PC-9 (cell line): ENCODE measurements at regions not wholly inside any gene's neighbourhood (a gene's known extent, or its start where the extent isn't known, plus 50 kb on each side); places are given as distances from the start of the nearest gene placed in this dataset.

Source experiments
- EZH2 ChIP-seq: fragments of 200-600 bp; sonication (generic); IDR thresholded peaks from 2 replicates; pipeline ENCODE4 v1.8.0; 2017; ENCODE audit warnings: antibody characterized with exemption, low read depth
- TF ChIP-seq, protein P1 (sequence below): fragments of 200-600 bp; sonication (generic); conservative IDR thresholded peaks from 2 replicates; pipeline ENCODE4 v1.6.1; 2017; ENCODE audit warnings: mixed run types, antibody characterized with exemption, mild to moderate bottlenecking, moderate library complexity

DNA sequence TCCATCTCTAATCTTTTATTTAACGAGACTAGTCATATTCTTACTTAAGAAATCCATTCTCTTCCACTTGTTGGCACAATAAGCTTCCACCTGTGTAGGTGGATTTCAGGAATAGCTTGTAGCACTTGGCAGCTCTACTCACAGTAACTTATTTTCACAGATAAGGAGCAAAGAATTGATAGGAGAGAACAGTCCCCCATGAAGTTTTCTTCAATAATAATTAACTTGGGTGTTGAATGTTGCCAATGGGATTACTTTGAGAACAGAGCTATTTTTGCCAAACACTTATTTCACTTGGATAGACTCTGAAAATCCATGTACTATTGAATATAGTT, 1388.6 kb upstream of the PIK3C3 start:
- TF ChIP-seq, protein P1, sequence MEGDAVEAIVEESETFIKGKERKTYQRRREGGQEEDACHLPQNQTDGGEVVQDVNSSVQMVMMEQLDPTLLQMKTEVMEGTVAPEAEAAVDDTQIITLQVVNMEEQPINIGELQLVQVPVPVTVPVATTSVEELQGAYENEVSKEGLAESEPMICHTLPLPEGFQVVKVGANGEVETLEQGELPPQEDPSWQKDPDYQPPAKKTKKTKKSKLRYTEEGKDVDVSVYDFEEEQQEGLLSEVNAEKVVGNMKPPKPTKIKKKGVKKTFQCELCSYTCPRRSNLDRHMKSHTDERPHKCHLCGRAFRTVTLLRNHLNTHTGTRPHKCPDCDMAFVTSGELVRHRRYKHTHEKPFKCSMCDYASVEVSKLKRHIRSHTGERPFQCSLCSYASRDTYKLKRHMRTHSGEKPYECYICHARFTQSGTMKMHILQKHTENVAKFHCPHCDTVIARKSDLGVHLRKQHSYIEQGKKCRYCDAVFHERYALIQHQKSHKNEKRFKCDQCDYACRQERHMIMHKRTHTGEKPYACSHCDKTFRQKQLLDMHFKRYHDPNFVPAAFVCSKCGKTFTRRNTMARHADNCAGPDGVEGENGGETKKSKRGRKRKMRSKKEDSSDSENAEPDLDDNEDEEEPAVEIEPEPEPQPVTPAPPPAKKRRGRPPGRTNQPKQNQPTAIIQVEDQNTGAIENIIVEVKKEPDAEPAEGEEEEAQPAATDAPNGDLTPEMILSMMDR = no peak
- no peak for TF ChIP-seq EZH2
